Embryonic facial prominence (tissue), 1 donor: ENCODE measurements at regions not wholly inside any gene's neighbourhood (a gene's known extent, or its start where the extent isn't known, plus 50 kb on each side); places are given as distances from the start of the nearest gene placed in this dataset.

ENCODE experiments used
- DNase-seq: peaks from one replicate; pipeline ENCODE4 v3.0.0-alpha.2; 2016; ENCODE audit errors: extremely low spot score

- no peak for DNase-seq
These were observed 155.2 kb downstream of the SLC30A10 start for GRCh38 chr1:219773110-219773509.

- no peak for DNase-seq
These were observed 155.9 kb downstream of the SLC30A10 start for GRCh38 chr1:219772265-219773036.

GRCh38 chr1:219771080-219771479, 157.3 kb downstream of the SLC30A10 start:
- DNase-seq = no peak

GRCh38 chr1:219763321-219763720, 150.4 kb upstream of the ZC3H11B start:
- DNase-seq = no peak

- no peak for DNase-seq
These were observed 148.4 kb upstream of the ZC3H11B start for GRCh38 chr1:219761208-219761860.

GRCh38 chr1:219759095-219759494, 146.2 kb upstream of the ZC3H11B start:
- DNase-seq = no peak

- DNase-seq = no peak
These were observed 145.0 kb upstream of the ZC3H11B start for GRCh38 chr1:219757890-219758289.

- DNase-seq = no peak
These were observed 142.3 kb upstream of the ZC3H11B start for GRCh38 chr1:219755234-219755633.

GRCh38 chr1:219754767-219755166, 141.9 kb upstream of the ZC3H11B start:
- DNase-seq = no peak

GRCh38 chr1:219753914-219754313, 141.0 kb upstream of the ZC3H11B start:
- no peak for DNase-seq

- DNase-seq = no peak
These were observed 139.7 kb upstream of the ZC3H11B start for GRCh38 chr1:219752645-219753044.

- no peak for DNase-seq
These were observed 139.1 kb upstream of the ZC3H11B start for GRCh38 chr1:219751870-219752507.

- DNase-seq = no peak
These were observed 136.5 kb upstream of the ZC3H11B start for GRCh38 chr1:219749370-219749769.

- DNase-seq = no peak
These were observed 133.2 kb upstream of the ZC3H11B start for GRCh38 chr1:219746141-219746540.

GRCh38 chr1:219744652-219745469, 132.0 kb upstream of the ZC3H11B start:
- DNase-seq = no peak

GRCh38 chr1:219741011-219741970, 128.4 kb upstream of the ZC3H11B start:
- DNase-seq = no peak

- DNase-seq = no peak
These were observed 120.7 kb upstream of the ZC3H11B start for GRCh38 chr1:219733511-219734174.

GRCh38 chr1:219732814-219733491, 120.0 kb upstream of the ZC3H11B start:
- no peak for DNase-seq

- DNase-seq = no peak
These were observed 118.9 kb upstream of the ZC3H11B start for GRCh38 chr1:219731771-219732170.
